ENCODE measurements at regions not wholly inside any gene's neighbourhood (a gene's known extent, or its start where the extent isn't known, plus 50 kb on each side); places are given as distances from the start of the nearest gene placed in this dataset.

DNA sequence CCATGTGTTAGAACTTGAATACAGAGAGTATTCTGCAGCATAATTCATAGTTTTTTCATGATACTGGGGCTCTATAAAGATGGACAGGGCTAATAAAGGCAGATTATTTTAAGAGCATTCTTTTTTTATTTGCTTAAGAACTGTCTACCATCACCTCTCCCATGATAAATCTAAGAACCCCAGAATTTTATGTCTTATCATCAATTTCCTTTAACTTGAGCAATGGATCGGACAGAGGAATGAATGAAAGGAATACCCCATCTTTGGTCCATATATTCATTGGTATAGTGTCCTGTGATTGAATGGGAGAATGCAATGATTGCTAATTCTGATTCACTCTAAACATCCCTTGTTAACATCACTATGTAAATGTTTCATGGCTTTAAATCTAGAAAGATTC lies 946.3 kb upstream of the LRRN3 start:
- H3K4me3 ChIP-seq (replicated peaks; ENCODE audit: insufficient read depth, low read length): no peak overlapping the region
- no peak for DNase-seq (ENCODE audit: low read depth in 1 of 2, low spot score in 1 of 2)
- no peaks in the 10 kb centered on the region for H3K27me3 ChIP-seq (ENCODE audit: insufficient read depth, poor library complexity, severe bottlenecking)
- H3K27ac ChIP-seq (replicated peaks): no peak overlapping the region
- TF ChIP-seq, protein P1, sequence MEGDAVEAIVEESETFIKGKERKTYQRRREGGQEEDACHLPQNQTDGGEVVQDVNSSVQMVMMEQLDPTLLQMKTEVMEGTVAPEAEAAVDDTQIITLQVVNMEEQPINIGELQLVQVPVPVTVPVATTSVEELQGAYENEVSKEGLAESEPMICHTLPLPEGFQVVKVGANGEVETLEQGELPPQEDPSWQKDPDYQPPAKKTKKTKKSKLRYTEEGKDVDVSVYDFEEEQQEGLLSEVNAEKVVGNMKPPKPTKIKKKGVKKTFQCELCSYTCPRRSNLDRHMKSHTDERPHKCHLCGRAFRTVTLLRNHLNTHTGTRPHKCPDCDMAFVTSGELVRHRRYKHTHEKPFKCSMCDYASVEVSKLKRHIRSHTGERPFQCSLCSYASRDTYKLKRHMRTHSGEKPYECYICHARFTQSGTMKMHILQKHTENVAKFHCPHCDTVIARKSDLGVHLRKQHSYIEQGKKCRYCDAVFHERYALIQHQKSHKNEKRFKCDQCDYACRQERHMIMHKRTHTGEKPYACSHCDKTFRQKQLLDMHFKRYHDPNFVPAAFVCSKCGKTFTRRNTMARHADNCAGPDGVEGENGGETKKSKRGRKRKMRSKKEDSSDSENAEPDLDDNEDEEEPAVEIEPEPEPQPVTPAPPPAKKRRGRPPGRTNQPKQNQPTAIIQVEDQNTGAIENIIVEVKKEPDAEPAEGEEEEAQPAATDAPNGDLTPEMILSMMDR (IDR thresholded peaks at IDR 0.05; ENCODE audit: insufficient read depth, low read length): no peak
- TF ChIP-seq, protein P2, sequence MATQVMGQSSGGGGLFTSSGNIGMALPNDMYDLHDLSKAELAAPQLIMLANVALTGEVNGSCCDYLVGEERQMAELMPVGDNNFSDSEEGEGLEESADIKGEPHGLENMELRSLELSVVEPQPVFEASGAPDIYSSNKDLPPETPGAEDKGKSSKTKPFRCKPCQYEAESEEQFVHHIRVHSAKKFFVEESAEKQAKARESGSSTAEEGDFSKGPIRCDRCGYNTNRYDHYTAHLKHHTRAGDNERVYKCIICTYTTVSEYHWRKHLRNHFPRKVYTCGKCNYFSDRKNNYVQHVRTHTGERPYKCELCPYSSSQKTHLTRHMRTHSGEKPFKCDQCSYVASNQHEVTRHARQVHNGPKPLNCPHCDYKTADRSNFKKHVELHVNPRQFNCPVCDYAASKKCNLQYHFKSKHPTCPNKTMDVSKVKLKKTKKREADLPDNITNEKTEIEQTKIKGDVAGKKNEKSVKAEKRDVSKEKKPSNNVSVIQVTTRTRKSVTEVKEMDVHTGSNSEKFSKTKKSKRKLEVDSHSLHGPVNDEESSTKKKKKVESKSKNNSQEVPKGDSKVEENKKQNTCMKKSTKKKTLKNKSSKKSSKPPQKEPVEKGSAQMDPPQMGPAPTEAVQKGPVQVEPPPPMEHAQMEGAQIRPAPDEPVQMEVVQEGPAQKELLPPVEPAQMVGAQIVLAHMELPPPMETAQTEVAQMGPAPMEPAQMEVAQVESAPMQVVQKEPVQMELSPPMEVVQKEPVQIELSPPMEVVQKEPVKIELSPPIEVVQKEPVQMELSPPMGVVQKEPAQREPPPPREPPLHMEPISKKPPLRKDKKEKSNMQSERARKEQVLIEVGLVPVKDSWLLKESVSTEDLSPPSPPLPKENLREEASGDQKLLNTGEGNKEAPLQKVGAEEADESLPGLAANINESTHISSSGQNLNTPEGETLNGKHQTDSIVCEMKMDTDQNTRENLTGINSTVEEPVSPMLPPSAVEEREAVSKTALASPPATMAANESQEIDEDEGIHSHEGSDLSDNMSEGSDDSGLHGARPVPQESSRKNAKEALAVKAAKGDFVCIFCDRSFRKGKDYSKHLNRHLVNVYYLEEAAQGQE (IDR thresholded peaks at IDR 0.05; ENCODE audit: insufficient replicate concordance, low read depth): no peak
- TF ChIP-seq GABPA (IDR thresholded peaks at IDR 0.05; ENCODE audit: low read depth) (no peak), POLR2AphosphoS5 (IDR thresholded peaks at IDR 0.05; ENCODE audit: low read depth) (no peak)

DNA sequence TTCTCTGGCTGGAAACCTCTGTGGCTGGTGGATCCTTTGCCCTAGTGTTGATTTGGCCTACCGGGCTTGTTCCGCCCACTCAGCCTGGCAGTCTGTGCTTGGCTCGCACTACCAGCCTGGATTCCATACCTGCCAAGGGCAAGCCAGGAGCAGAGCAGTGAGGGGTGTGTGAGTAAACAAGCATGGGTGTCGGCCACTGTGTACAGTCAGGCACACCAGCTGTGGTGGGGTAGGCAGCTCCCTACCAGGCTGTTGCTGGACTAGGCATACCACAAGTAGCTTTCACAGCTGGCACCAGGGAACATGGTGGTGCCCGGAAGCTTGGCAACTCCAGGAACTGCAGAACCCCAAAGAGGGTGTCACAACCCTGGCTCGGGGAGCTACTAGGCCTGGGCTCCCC lies 942.9 kb upstream of the LRRN3 start:
- H3K27ac ChIP-seq (replicated peaks): no peak overlapping the region
- DNase-seq (ENCODE audit: low read depth in 1 of 2, low spot score in 1 of 2): no peak
- TF ChIP-seq SPI1 (IDR thresholded peaks at IDR 0.05; ENCODE audit: borderline replicate concordance, low read depth) (no peak), POLR2AphosphoS5 (IDR thresholded peaks at IDR 0.05; ENCODE audit: low read depth) (no peak), GABPA (IDR thresholded peaks at IDR 0.05; ENCODE audit: low read depth) (no peak)
- TF ChIP-seq, protein P1 (IDR thresholded peaks at IDR 0.05; ENCODE audit: insufficient read depth, low read length): no peak
- TF ChIP-seq, protein P2 (IDR thresholded peaks at IDR 0.05; ENCODE audit: insufficient replicate concordance, low read depth): no peak
- no peak overlapping the region for H3K4me3 ChIP-seq (replicated peaks; ENCODE audit: insufficient read depth, low read length)
- H3K27me3 ChIP-seq (ENCODE audit: insufficient read depth, poor library complexity, severe bottlenecking): no peaks in the 10 kb centered on the region

DNA sequence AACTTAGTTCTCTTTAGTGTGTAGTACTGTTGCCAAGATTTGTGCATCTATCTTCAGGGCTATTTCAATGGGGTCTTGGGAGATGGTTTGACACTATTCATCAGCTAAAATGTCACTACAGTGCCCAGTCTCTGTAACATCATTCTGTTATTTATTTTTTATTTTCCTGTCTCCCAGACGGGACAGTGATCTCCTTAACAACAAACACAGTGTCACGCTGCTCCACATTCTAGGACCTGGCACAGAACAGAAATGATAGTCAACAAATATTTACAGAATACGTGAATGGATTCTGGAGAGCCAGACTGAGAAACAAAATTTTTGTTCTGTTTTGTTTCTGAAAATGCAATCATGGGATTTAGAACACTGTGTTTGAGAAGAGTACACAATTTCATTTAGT lies 937.7 kb upstream of the LRRN3 start:
- DNase-seq (ENCODE audit: low read depth in 1 of 2, low spot score in 1 of 2): no peak
- Histone ChIP-seq H3K27ac (replicated peaks) (no peak overlapping the region), H3K27me3 (ENCODE audit: insufficient read depth, poor library complexity, severe bottlenecking) (no peaks in the 10 kb centered on the region), H3K4me3 (replicated peaks; ENCODE audit: insufficient read depth, low read length) (no peak overlapping the region)
- TF ChIP-seq POLR2AphosphoS5 (IDR thresholded peaks at IDR 0.05; ENCODE audit: low read depth) (no peak), GABPA (IDR thresholded peaks at IDR 0.05; ENCODE audit: low read depth) (no peak), SPI1 (IDR thresholded peaks at IDR 0.05; ENCODE audit: borderline replicate concordance, low read depth) (no peak)
- TF ChIP-seq, protein P2 (IDR thresholded peaks at IDR 0.05; ENCODE audit: insufficient replicate concordance, low read depth): no peak
- TF ChIP-seq, protein P1 (IDR thresholded peaks at IDR 0.05; ENCODE audit: insufficient read depth, low read length): no peak

Data from HL-60 (cell line).